Breast epithelium (tissue), 4 donors: ENCODE measurements at regions not wholly inside any gene's neighbourhood (a gene's known extent, or its start where the extent isn't known, plus 50 kb on each side); places are given as distances from the start of the nearest gene placed in this dataset.

Source experiments
- DNase-seq, 2 donors: peaks; one replicate each; pipeline ENCODE4 v3.0.0-alpha.2; 2019; ENCODE audit warnings: low spot score in 2 of 2
- H3K27ac ChIP-seq, 2 donors: fragments of 200-600 bp; sonication (generic) in 1 of 2; one replicate each; pipeline ENCODE4 v1.5.1; 2016 to 2019; ENCODE audit warnings: mild to moderate bottlenecking in 1 of 2
- H3K27me3 ChIP-seq, 2 donors: fragments of 200-600 bp; sonication (generic) in 1 of 2; one replicate each; pipeline versions ENCODE4 v1.5.1 to v1.6.0; 2017 to 2019; ENCODE audit warnings: control low read depth in 1 of 2, mild to moderate bottlenecking in 1 of 2
- H3K36me3 ChIP-seq: fragments of 200-600 bp; one replicate; pipeline ENCODE4 v1.5.1; 2019
- H3K4me1 ChIP-seq, 2 donors: fragments of 200-600 bp; sonication (generic); one replicate each; pipeline ENCODE4 v1.5.1; 2016 to 2019; ENCODE audit warnings: control low read depth in 1 of 2
- H3K4me3 ChIP-seq, 3 donors: fragments of 200-600 bp; sonication (generic); 1 replicate in 2 of 3; 2 replicates in 1 of 3; pipeline ENCODE4 v1.5.1; 2016 to 2019; ENCODE audit warnings: mild to moderate bottlenecking in 3 of 3, moderate library complexity in 2 of 3
- H3K9me3 ChIP-seq, 2 donors: fragments of 200-600 bp; sonication (generic) in 1 of 2; one replicate each; pipeline ENCODE4 v1.5.1; 2016 to 2019; ENCODE audit warnings: control low read depth in 1 of 2
- POLR2A ChIP-seq: fragments of 450-650 bp; IDR thresholded peaks from one replicate; pipeline ENCODE4 v1.6.1; 2016; ENCODE audit warnings: antibody characterized with exemption, mild to moderate bottlenecking, moderate library complexity
- POLR2AphosphoS5 ChIP-seq, 3 donors: sonication (generic); formaldehyde crosslinking; IDR thresholded peaks; one replicate each; pipeline ENCODE4 v1.6.1; 2017; ENCODE audit warnings: antibody characterized with exemption in 3 of 3
- intact Hi-C: fragments of 100-400 bp; cut with DNase I; formaldehyde crosslinking; loops from one replicate; pipeline ENCODE4 v1.15.1; 2023; ENCODE audit warnings: low total_unique reads
- TF ChIP-seq, protein P1 (sequence below), 3 donors: fragments of 450-650 bp; IDR thresholded peaks; one replicate each; pipeline ENCODE4 v1.5.1; 2016 to 2017; ENCODE audit warnings: antibody characterized with exemption in 3 of 3, mild to moderate bottlenecking in 3 of 3, moderate library complexity in 3 of 3

DNA sequence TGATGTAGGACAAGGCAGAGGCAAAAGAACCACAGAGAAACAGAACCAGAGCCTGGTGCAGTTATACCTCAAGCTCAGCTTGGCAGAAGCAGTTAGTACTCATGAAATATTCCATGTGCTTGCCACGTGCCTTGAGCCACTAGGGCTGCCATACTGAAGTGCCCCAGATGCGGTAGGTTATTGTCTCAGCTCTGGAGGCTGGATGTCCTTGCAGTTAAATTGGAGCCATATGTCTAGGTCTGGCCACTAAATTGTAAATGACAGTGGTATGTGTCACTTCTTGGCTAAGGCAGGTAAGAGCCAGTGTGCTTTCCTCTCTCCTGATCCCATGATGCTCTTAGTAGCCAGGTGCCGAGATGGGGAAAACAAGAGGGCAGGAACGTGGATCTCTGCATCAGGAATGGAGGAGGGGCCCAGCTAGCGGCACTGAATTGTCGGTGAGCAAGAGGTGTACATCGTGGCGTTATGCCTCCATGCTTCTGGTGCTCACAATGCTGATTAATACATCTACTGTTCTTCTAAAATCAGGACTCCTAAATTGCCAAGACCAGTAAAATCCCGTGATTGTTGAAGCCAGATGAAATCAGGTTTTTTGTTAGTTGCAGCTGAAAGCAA lies 73.5 kb downstream of the PSMG1 start:
- intact Hi-C loops: no loop called here
- peaks cover 0 to 6% of the 10 kb centered on the region in 2 donors for H3K4me1 ChIP-seq
- H3K36me3 ChIP-seq: no peaks in the 10 kb centered on the region
- TF ChIP-seq POLR2AphosphoS5 (IDR thresholded peaks at IDR 0.05) (no peak), POLR2A (no peak)
- TF ChIP-seq, protein P1, sequence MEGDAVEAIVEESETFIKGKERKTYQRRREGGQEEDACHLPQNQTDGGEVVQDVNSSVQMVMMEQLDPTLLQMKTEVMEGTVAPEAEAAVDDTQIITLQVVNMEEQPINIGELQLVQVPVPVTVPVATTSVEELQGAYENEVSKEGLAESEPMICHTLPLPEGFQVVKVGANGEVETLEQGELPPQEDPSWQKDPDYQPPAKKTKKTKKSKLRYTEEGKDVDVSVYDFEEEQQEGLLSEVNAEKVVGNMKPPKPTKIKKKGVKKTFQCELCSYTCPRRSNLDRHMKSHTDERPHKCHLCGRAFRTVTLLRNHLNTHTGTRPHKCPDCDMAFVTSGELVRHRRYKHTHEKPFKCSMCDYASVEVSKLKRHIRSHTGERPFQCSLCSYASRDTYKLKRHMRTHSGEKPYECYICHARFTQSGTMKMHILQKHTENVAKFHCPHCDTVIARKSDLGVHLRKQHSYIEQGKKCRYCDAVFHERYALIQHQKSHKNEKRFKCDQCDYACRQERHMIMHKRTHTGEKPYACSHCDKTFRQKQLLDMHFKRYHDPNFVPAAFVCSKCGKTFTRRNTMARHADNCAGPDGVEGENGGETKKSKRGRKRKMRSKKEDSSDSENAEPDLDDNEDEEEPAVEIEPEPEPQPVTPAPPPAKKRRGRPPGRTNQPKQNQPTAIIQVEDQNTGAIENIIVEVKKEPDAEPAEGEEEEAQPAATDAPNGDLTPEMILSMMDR (IDR thresholded peaks at IDR 0.05): no peak
- no peak overlapping the region for H3K27ac ChIP-seq
- no peak for DNase-seq
- H3K27me3 ChIP-seq: no peaks in the 10 kb centered on the region
- no peaks in the 10 kb centered on the region for H3K9me3 ChIP-seq
- no peak overlapping the region for H3K4me3 ChIP-seq

DNA sequence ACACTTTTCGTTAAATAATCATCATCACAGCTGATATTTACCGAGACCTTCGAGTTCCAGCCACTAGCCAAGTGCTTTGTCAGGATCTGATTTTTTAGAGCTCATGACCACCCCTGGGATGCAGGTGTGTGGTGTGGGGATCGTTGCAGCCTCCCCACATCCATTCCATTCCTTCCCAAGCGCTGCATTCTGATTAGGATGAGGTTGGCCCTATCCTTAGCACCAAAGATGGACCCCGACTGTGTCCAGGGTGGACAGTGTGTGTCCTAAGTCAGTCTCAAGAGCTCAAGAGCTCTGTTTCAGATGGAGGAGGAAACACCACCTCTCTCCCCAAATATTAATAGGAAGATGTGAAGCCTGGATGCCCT lies 74.1 kb downstream of the PSMG1 start:
- Histone ChIP-seq H3K4me1 (peaks cover 0 to 6% of the 10 kb centered on the region in 2 donors), H3K36me3 (no peaks in the 10 kb centered on the region), H3K4me3 (no peak overlapping the region), H3K27me3 (no peaks in the 10 kb centered on the region), H3K27ac (no peak overlapping the region), H3K9me3 (no peaks in the 10 kb centered on the region)
- intact Hi-C loops: no loop called here
- DNase-seq: no peak
- TF ChIP-seq POLR2A: no peak
- TF ChIP-seq, protein P1 (IDR thresholded peaks at IDR 0.05): no peak
- TF ChIP-seq POLR2AphosphoS5 (IDR thresholded peaks at IDR 0.05): no peak

DNA sequence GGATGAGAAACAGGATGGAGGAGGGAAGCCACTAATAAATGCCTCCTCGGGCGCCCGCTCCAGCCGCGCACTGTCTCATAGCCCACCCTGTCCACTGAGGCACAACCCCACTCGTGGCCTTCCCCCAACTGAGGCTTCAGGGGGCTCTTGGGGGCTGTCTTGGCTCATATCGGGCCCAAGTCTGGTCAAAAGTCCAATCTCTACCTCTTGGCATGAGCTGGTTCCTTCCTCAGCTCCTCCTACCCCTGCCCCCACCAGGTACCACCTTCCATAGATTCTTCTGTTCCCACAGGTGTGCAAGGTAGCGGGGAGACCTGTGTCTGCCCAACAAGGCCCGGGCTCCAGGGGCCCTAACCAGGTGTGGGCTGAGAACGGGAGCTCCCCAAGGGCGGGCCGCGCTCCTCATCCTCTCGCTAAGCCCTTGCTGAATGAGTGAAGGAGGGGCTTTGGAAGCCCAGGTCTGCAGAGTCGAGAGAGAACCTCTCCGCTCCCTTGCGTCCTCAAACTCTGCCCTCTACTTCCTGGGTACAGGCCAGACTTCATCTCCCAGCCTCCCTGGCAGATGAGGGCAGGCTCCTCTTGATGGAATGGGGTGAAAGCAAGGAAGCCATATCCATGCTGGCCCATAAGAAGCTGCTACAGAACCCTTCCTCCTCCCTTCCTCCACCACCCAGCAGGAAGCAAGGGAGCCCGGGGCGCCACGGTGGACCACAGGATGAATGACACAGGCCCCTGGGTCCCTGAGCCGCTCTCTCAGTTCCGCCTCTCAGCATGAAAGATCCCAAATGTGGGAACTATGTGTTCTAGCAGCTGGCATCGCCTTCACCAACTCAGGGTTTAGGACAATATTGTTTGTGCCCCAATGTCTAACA lies 74.7 kb downstream of the PSMG1 start:
- no peak overlapping the region for H3K27ac ChIP-seq
- no peak overlapping the region for H3K4me3 ChIP-seq
- no peaks in the 10 kb centered on the region for H3K9me3 ChIP-seq
- no peak for TF ChIP-seq POLR2AphosphoS5 (IDR thresholded peaks at IDR 0.05)
- TF ChIP-seq, protein P1 (IDR thresholded peaks at IDR 0.05): no peak
- TF ChIP-seq POLR2A: no peak
- intact Hi-C loops: no loop called here
- peaks cover 0 to 6% of the 10 kb centered on the region in 2 donors for H3K4me1 ChIP-seq
- H3K27me3 ChIP-seq: no peaks in the 10 kb centered on the region
- no peak for DNase-seq
- no peaks in the 10 kb centered on the region for H3K36me3 ChIP-seq

DNA sequence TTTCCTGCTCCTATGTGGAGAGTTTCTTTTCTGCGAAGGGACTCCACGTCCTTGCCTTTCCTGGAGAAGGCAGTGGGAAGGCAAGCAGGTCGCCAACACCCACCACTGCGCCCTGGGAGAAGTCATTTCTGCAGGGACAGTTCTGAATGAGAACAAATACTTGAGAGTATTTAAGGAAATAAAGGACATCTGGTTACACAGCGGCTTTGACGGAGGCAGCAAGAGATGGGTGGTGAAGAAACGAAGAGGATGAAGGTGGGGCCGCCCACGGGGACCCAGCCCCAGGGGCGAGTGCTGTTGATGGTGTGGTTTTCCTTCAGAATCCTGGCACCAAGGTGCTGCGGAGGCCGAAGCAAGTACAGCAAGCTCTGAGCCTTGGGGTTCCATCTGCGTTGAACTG lies 75.5 kb downstream of the PSMG1 start:
- no peaks in the 10 kb centered on the region for H3K9me3 ChIP-seq
- DNase-seq: peak in 1 of 2 donors; percentile 6
- no peaks in the 10 kb centered on the region for H3K36me3 ChIP-seq
- H3K4me1 ChIP-seq: peaks cover 0 to 6% of the 10 kb centered on the region in 2 donors
- intact Hi-C loops: no loop called here
- TF ChIP-seq POLR2AphosphoS5 (IDR thresholded peaks at IDR 0.05): no peak
- TF ChIP-seq POLR2A: no peak
- TF ChIP-seq, protein P1 (IDR thresholded peaks at IDR 0.05): no peak
- no peaks in the 10 kb centered on the region for H3K27me3 ChIP-seq
- no peak overlapping the region for H3K27ac ChIP-seq
- no peak overlapping the region for H3K4me3 ChIP-seq

DNA sequence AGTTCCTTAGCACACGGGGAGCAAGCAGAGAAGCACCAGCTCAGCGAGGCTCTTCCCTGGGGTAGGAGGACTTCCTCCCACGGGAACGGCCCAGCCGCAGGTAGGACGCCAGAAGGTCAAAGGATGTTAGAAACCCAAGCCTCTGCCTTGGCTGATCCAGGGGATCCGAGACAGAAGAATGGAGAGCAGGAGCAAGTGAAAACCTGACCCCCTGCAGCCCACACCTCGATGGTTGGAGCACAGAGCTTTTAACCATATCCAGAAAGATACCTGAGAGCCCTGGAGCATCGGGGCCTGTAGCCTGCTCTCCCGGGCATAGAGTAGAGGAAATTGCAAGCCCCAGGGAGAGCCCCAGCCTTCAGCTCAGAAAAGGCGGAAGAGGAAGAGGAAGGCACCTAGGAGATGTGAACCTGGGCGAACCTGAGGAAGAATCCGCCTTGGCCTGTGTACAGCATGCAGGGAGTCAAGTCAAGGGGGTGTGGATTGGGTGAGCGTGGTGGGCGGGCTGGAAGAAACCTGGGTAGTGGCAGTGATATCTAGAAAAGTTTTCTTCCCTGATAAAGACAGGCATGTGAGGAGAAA lies 76.3 kb downstream of the PSMG1 start:
- intact Hi-C loops: no loop called here
- H3K4me1 ChIP-seq: peaks cover 0 to 6% of the 10 kb centered on the region in 2 donors
- no peaks in the 10 kb centered on the region for H3K9me3 ChIP-seq
- H3K36me3 ChIP-seq: no peaks in the 10 kb centered on the region
- DNase-seq: no peak
- H3K27me3 ChIP-seq: no peaks in the 10 kb centered on the region
- no peak overlapping the region for H3K27ac ChIP-seq
- TF ChIP-seq, protein P1 (IDR thresholded peaks at IDR 0.05): no peak
- TF ChIP-seq POLR2A: no peak
- TF ChIP-seq POLR2AphosphoS5 (IDR thresholded peaks at IDR 0.05): no peak
- no peak overlapping the region for H3K4me3 ChIP-seq
